ENCODE measurements at regions not wholly inside any gene's neighbourhood (a gene's known extent, or its start where the extent isn't known, plus 50 kb on each side); places are given as distances from the start of the nearest gene placed in this dataset.

- TF ChIP-seq CTCF (IDR thresholded peaks at IDR 0.05) (no peak), POLR2A (IDR thresholded peaks at IDR 0.05) (no peak)
These were observed 172.0 kb upstream of the ZNF32 start for GRCh38 chr10:43820663-43821062.
